ENCODE measurements at regions not wholly inside any gene's neighbourhood (a gene's known extent, or its start where the extent isn't known, plus 50 kb on each side); places are given as distances from the start of the nearest gene placed in this dataset.

DNA sequence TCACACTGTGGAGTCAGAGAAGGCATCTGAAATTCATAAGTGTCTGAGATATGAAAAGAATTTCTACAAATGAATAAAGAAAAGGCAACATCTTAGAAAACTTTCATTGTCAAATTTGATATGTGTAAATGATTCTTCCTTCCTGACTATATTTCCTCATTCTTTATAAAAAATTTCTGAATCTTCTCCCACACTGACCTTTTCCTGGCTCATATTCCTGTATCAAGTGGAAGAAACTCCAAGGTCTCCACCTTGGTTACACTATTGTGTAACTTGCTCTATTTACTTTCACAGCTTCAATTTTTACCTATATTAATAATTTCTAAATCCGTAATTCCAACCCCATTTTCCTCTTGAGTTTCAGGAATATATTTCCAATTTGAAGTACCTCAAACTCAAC, 93.5 kb upstream of the FBXL7 start:
- TF ChIP-seq, protein P1, sequence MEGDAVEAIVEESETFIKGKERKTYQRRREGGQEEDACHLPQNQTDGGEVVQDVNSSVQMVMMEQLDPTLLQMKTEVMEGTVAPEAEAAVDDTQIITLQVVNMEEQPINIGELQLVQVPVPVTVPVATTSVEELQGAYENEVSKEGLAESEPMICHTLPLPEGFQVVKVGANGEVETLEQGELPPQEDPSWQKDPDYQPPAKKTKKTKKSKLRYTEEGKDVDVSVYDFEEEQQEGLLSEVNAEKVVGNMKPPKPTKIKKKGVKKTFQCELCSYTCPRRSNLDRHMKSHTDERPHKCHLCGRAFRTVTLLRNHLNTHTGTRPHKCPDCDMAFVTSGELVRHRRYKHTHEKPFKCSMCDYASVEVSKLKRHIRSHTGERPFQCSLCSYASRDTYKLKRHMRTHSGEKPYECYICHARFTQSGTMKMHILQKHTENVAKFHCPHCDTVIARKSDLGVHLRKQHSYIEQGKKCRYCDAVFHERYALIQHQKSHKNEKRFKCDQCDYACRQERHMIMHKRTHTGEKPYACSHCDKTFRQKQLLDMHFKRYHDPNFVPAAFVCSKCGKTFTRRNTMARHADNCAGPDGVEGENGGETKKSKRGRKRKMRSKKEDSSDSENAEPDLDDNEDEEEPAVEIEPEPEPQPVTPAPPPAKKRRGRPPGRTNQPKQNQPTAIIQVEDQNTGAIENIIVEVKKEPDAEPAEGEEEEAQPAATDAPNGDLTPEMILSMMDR (IDR thresholded peaks at IDR 0.05), result no peak
- TF ChIP-seq EP300 (IDR thresholded peaks at IDR 0.05) (no peak), POLR2A (IDR thresholded peaks at IDR 0.05) (no peak)
